Dendritic cell treated with granulocyte-macrophage colony-stimulating factor and Interleukin-4, amounts not matched to agents 40 ng/mL and 50 ng/mL, for 4 days (primary cell): ENCODE measurements at regions not wholly inside any gene's neighbourhood (a gene's known extent, or its start where the extent isn't known, plus 50 kb on each side); places are given as distances from the start of the nearest gene placed in this dataset.
"Not testable (repeated sequence)": the region's sequence is repeated elsewhere in the genome, so short reads cannot be mapped to it uniquely, and the experiment has no call there.

Experiments
- H3K27ac Mint-ChIP-seq: one replicate; pipeline ENCODE4 v1.8.0; 2022; ENCODE audit warnings: mild to moderate bottlenecking, mixed read lengths
- H3K27me3 Mint-ChIP-seq: one replicate; pipeline ENCODE4 v1.8.0; 2022; ENCODE audit warnings: mild to moderate bottlenecking, mixed read lengths
- H3K36me3 Mint-ChIP-seq: one replicate; pipeline ENCODE4 v1.8.0; 2022; ENCODE audit warnings: low read depth, mixed read lengths
- H3K4me1 Mint-ChIP-seq: one replicate; pipeline ENCODE4 v1.8.0; 2022; ENCODE audit warnings: low read depth, mixed read lengths
- H3K4me3 Mint-ChIP-seq: one replicate; pipeline ENCODE4 v1.8.0; 2022; ENCODE audit warnings: mild to moderate bottlenecking, moderate library complexity, mixed read lengths
- H3K9me3 Mint-ChIP-seq: one replicate; pipeline ENCODE4 v1.8.0; 2022; ENCODE audit warnings: mixed read lengths
- intact Hi-C: fragments of 100-400 bp; cut with micrococcal nuclease; formaldehyde crosslinking; loops from one replicate; pipeline ENCODE4 v1.15.0; 2022

DNA sequence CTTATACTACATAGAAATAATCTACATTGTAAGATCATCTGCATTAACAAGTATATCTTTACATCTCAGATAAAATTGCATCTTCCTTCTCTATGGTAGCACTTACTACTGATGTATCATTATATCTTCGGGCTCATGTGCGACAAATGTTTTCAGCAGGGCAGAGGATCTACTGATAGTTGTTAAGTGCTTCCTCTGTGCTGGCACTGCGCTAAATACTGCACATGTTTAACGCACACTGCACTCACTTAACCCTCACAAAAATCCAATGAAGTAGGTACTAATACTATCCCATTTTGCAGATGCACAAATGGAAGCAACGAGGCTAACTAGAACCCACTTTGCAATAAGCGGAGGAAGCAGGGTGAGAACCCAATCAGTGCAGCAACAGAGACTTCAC is 75.6 kb upstream of the USP25 start:
- Mint-ChIP-seq H3K4me3 (no peak overlapping the region), H3K9me3 (no peaks in the 10 kb centered on the region), H3K27ac (no peak overlapping the region), H3K4me1 (no peaks in the 10 kb centered on the region), H3K27me3 (no peaks in the 10 kb centered on the region), H3K36me3 (no peaks in the 10 kb centered on the region)
- intact Hi-C loops, result no loop called here

DNA sequence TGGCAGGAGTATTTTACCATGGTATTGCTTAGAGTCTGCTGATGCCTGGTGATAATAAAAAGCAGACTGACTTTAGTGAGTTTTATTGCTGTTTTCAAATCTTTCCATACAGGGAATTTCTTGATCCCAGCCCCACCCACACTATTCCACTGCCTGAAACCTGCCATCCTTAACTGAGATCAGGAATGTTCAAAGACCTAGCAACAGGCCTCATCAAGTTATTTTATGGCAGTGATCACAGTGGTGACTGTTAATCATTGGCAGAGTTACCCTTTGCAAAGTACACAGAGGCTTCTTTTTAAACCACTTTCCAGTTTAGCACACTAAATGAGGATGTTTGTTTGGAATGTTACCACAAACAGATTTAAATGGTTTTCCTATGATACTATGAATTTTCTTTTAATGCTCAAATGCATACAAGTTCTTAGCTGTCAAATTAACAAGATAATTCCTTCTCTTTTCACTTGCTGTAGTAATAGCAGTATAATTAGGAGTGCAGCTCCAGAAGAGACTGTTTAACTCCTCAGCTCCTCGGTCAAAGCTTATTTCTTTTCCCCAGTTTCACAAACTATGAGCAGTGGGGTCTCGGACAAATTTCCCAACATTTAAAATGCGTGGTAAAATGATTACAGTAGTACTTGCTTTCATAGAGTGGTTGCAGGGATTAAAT is 69.9 kb upstream of the USP25 start:
- intact Hi-C loops, result no loop called here
- no peaks in the 10 kb centered on the region for H3K36me3 Mint-ChIP-seq
- no peaks in the 10 kb centered on the region for H3K4me1 Mint-ChIP-seq
- H3K4me3 Mint-ChIP-seq, result no peak overlapping the region
- no peaks in the 10 kb centered on the region for H3K27me3 Mint-ChIP-seq
- no peaks in the 10 kb centered on the region for H3K9me3 Mint-ChIP-seq
- H3K27ac Mint-ChIP-seq, result no peak overlapping the region

DNA sequence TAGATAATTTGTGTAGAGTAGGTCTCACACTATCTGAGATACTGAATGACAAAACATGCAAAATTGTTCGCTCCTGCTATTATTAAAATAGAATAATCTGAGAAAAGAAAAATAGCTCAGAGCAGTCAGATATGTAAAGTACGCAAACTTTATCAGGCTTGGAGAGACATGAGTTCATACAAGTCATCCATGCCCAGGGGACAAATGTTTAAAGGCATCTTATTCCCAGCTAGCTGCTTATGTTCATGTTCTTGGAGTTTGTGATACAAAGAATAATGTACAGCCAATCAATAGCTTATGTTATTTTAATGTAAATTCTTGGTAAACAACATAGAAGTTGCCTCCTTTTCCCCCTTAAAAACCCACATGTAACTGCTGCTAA is 69.4 kb upstream of the USP25 start:
- intact Hi-C loops, result no loop called here
- Mint-ChIP-seq H3K4me3 (no peak overlapping the region), H3K4me1 (no peaks in the 10 kb centered on the region), H3K36me3 (no peaks in the 10 kb centered on the region), H3K27me3 (no peaks in the 10 kb centered on the region), H3K27ac (no peak overlapping the region), H3K9me3 (no peaks in the 10 kb centered on the region)

DNA sequence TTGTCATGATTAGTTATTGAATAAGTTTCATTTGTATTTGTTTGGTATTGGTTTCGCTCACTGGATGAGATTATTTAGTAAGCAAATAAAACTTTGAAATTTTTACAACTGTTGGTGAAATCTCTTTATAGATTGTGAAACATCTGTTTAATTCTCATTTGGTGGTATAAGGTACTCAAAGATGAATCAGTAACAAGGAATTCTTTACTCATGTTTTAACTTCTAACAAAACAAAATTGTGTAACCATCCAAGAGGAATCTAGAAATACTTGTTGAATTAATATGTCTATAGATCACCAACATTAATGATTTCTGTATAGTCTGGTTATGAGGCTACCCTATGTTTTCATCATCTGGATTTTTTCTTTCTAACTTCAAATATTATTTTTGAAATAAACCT is 62.8 kb upstream of the USP25 start:
- Mint-ChIP-seq H3K27me3 (no peaks in the 10 kb centered on the region), H3K9me3 (no peaks in the 10 kb centered on the region), H3K27ac (no peak overlapping the region), H3K4me3 (no peak overlapping the region), H3K4me1 (no peaks in the 10 kb centered on the region), H3K36me3 (no peaks in the 10 kb centered on the region)
- intact Hi-C loops, result no loop called here

DNA sequence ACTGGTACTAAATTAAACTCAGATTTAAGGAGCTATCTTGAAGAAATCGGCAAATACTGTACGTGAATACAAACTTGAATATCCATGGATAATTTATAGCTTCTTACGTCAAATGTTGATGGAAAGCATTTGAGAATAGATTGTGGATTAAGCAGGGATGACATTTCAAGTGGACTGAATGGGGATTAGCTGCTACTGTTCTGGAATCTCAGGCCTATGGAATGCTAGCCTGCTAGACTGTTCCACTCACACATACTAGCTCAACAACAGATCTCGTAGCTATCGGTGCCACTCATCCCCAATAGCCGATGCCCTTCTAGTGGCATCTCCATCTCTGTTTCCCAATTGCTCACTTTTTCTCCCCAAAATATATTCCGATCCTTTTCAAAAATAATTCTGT is 62.0 kb upstream of the USP25 start:
- intact Hi-C loops, result no loop called here
- no peak overlapping the region for H3K4me3 Mint-ChIP-seq
- H3K36me3 Mint-ChIP-seq, result no peaks in the 10 kb centered on the region
- H3K27ac Mint-ChIP-seq, result no peak overlapping the region
- no peaks in the 10 kb centered on the region for H3K4me1 Mint-ChIP-seq
- no peaks in the 10 kb centered on the region for H3K9me3 Mint-ChIP-seq
- no peaks in the 10 kb centered on the region for H3K27me3 Mint-ChIP-seq

DNA sequence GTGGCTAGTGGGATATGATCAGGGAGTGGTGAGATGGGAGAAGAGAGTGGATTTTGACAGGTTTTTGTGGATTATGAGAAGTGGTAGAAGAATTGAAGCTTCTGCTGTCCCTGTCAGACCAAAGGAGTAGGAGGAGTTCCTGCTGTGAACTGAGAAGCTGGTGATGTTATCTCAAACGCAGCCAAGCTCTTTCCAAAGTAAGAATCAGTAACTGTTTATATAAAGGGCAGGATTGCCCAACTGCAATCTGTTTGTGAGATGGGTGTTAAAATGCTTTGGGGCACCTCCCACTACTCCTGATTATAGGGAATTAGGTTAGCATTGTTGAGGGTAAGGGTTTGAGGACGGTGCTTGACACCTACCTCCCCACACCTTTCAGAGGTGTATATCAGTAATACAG is 60.5 kb upstream of the USP25 start:
- Mint-ChIP-seq H3K4me1 (no peaks in the 10 kb centered on the region), H3K9me3 (no peaks in the 10 kb centered on the region), H3K36me3 (no peaks in the 10 kb centered on the region), H3K27ac (no peak overlapping the region), H3K4me3 (no peak overlapping the region), H3K27me3 (no peaks in the 10 kb centered on the region)
- intact Hi-C loops, result no loop called here

DNA sequence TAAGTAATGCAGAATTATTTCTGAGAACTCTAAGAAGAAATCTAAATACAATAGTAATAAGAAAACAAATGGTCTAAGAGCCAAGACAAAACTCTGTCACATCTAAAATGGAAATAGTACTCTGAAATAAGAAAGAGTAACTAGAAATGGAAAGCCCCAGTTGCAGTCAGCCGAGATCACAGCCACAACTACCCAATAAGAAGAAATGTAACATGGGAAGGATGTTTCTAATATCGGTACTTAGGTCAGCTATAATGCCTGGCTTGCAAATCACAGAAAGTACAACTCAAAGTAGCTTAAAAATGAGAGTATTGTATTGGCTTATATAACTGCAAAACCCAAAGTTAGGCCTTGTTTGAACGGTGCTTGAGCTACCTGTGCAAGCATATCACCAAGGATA is 58.6 kb upstream of the USP25 start:
- Mint-ChIP-seq H3K27ac (no peak overlapping the region), H3K27me3 (no peaks in the 10 kb centered on the region), H3K36me3 (no peaks in the 10 kb centered on the region), H3K9me3 (no peaks in the 10 kb centered on the region), H3K4me1 (no peaks in the 10 kb centered on the region), H3K4me3 (no peak overlapping the region)
- intact Hi-C loops, result no loop called here

DNA sequence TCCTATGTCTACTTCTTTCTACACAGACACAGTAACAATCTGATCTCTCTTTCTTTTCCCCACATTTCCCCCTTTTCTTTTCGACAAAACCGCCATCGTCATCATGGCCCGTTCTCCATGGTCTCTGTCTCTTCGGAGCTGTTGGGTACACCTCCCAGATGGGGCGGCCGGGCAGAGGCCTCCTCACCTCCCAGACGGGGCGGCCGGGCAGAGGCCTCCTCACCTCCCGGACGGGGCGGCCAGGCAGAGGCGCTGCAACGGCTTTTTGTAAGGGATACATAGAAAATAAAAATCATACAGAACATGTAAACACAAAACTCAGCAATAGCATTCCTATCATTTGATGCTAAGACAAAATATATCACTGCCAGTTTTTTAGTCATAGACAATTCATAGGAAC is 57.2 kb upstream of the USP25 start:
- peaks cover 12% of the 10 kb centered on the region for H3K9me3 Mint-ChIP-seq
- intact Hi-C loops, H3K27ac Mint-ChIP-seq, H3K36me3 Mint-ChIP-seq, H3K27me3 Mint-ChIP-seq, H3K4me1 Mint-ChIP-seq, H3K4me3 Mint-ChIP-seq: not testable (repeated sequence)

DNA sequence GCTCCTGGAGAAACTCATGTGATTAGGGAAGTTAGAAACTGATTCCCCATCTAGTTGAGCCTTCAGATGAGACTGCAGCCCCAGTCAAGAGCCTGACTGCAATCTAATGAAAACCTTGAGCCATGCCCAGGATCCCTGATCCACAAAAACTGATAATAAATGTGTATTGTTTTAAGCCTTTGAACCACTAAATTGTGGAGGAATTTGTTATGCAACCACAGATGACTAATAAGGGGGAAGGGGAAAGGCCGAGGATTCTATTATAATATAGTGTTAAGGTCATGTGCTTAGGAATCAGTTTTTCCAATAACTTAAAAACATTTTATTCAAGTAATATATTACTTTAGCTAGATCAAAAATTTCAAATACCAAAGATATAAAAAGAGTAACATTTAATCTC is 52.8 kb upstream of the USP25 start:
- Mint-ChIP-seq H3K27me3 (no peaks in the 10 kb centered on the region), H3K9me3 (peaks cover 12% of the 10 kb centered on the region), H3K36me3 (no peaks in the 10 kb centered on the region), H3K4me3 (no peak overlapping the region), H3K27ac (no peak overlapping the region), H3K4me1 (peaks cover 5% of the 10 kb centered on the region)
- intact Hi-C loops, result no loop called here

DNA sequence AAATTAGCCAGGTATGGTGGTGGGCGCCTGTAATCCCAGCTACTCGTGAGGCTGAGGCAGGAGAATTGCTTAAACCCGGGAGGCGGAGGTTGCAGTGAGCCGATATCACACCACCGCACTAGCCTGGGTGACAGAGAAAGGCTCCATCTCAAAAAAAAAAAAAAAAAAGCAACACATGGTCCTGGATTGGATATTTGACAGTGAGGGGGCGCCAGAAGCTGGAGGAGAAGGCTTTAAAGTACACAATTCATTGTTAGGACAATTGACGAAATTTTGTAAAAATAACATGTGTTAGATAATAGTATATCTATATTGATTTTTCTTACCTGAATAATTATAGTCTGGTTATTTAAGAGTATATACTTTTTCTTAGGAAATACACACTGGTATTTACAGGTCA is 50.2 kb upstream of the USP25 start:
- no peak overlapping the region for H3K4me3 Mint-ChIP-seq
- H3K9me3 Mint-ChIP-seq, result peaks cover 12% of the 10 kb centered on the region
- peaks cover 18% of the 10 kb centered on the region for H3K4me1 Mint-ChIP-seq
- H3K36me3 Mint-ChIP-seq, result no peaks in the 10 kb centered on the region
- H3K27me3 Mint-ChIP-seq, result no peaks in the 10 kb centered on the region
- H3K27ac Mint-ChIP-seq, result no peak overlapping the region
- intact Hi-C loops, result loop anchor here (10.0 kb wide), 1 partner anchor 805 kb away; no protein-coding TSS in a partner anchor
